NCI-H1048 (cell line): ENCODE measurements at regions not wholly inside any gene's neighbourhood (a gene's known extent, or its start where the extent isn't known, plus 50 kb on each side); places are given as distances from the start of the nearest gene placed in this dataset.
"Not testable (repeated sequence)": the region's sequence is repeated elsewhere in the genome, so short reads cannot be mapped to it uniquely, and the experiment has no call there.

Experiments
- DNase-seq: peaks from one replicate; lab custom pipeline; 2025; lab: John Stamatoyannopoulos, UW

- DNase-seq: no peak
Measured at GRCh38 chr1:238457610-238458009, 566.9 kb upstream of the ZP4 start.

- no peak for DNase-seq
Measured at GRCh38 chr1:238451781-238452310, 561.1 kb upstream of the ZP4 start.

- no peak for DNase-seq
Measured at GRCh38 chr1:238450976-238451375, 560.3 kb upstream of the ZP4 start.

GRCh38 chr1:238443687-238444086, 553.0 kb upstream of the ZP4 start:
- DNase-seq: no peak

- no peak for DNase-seq
Measured at GRCh38 chr1:238439511-238439910, 548.8 kb upstream of the ZP4 start.

- DNase-seq: no peak
Measured at GRCh38 chr1:238438311-238439270, 547.9 kb upstream of the ZP4 start.

- DNase-seq: not testable (repeated sequence)
Measured at GRCh38 chr1:238429703-238430102, 539.0 kb upstream of the ZP4 start.

- no peak for DNase-seq
Measured at GRCh38 chr1:238419209-238419608, 528.5 kb upstream of the ZP4 start.

GRCh38 chr1:238409932-238410331, 519.2 kb upstream of the ZP4 start:
- DNase-seq: no peak

GRCh38 chr1:238409191-238409850, 518.6 kb upstream of the ZP4 start:
- DNase-seq: no peak

- no peak for DNase-seq
Measured at GRCh38 chr1:238408737-238409136, 518.0 kb upstream of the ZP4 start.

- no peak for DNase-seq
Measured at GRCh38 chr1:238406098-238406860, 515.6 kb upstream of the ZP4 start.

GRCh38 chr1:238404921-238405320, 514.2 kb upstream of the ZP4 start:
- no peak for DNase-seq

GRCh38 chr1:238404481-238404880, 513.8 kb upstream of the ZP4 start:
- DNase-seq: no peak

- DNase-seq: no peak
Measured at GRCh38 chr1:238401144-238401543, 510.4 kb upstream of the ZP4 start.

GRCh38 chr1:238399558-238399957, 508.8 kb upstream of the ZP4 start:
- no peak for DNase-seq

- no peak for DNase-seq
Measured at GRCh38 chr1:238396140-238396539, 505.4 kb upstream of the ZP4 start.

GRCh38 chr1:238384381-238384780, 493.7 kb upstream of the ZP4 start:
- no peak for DNase-seq

- no peak for DNase-seq
Measured at GRCh38 chr1:238380167-238380566, 489.4 kb upstream of the ZP4 start.

- not testable (repeated sequence) for DNase-seq
Measured at GRCh38 chr1:238379446-238379845, 488.7 kb upstream of the ZP4 start.

- DNase-seq: no peak
Measured at GRCh38 chr1:238377280-238377919, 486.7 kb upstream of the ZP4 start.

- DNase-seq: no peak
Measured at GRCh38 chr1:238370599-238370998, 479.9 kb upstream of the ZP4 start.
